ENCODE measurements at regions not wholly inside any gene's neighbourhood (a gene's known extent, or its start where the extent isn't known, plus 50 kb on each side); places are given as distances from the start of the nearest gene placed in this dataset.
A peak's percentile ranks its signal among the peaks of the same experiment; 100 is the strongest.
"Not testable (repeated sequence)": the region's sequence is repeated elsewhere in the genome, so short reads cannot be mapped to it uniquely, and the experiment has no call there.

DNA sequence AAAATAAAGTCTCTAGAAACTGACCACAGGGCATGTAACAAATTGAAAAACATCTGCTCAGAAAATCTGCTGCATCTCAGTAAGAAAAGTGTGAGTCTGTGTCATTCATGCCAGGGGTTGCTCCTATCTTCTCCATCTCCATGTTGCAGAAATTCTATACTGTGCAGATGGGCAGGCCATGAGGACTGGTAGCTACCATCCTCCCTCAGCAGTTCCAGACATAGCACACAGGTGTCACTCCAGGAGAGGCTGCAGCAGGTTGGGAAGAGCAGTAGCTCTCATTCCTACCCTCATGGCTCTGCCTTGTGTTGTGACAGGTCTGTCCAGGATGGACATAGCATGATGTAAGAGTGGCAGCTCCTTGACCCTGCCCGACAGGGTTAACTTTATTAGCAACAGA is 173.4 kb downstream of the NDUFS4 start:
- DNase-seq (ENCODE audit: low spot score) = no peak

DNA sequence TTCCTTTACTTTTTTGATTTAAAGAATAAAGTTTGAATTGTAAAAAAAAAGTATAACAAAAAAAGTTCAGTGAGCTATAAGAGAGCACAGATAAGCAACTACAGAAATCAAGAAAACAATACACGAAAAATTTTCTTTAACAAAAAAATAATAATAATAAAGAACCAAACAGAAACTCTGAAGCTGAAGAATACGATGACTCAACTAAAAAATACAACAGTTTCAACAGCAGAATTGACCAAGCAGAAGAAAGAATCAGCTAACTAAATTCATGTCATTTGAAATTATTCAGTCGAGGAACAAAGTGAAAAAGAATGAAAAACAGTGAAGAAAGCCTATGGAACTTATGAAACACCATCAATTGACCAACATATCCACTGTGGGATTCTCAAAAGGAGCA is 177.7 kb downstream of the NDUFS4 start:
- DNase-seq (ENCODE audit: low spot score) = no peak

GRCh38 chr5:53739111-53739510 is 178.7 kb downstream of the NDUFS4 start:
- no peak for DNase-seq (ENCODE audit: low spot score)

DNA sequence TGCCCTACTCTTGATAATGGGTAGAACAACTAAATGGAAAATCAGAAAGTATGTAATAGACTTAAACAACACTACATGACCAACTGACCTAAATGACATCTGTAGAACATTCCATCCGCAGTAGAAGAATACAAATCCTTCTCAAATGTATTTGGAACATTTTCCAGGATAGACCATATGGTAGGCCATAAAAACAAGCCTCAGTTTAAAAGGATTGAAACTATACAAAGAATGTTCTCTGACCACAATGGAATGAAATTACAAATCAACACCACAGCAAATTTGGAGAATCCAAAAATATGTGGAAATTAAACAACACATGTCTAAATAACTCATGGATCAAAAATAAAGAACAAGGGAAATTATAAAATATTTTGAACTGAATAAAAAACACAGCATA is 189.2 kb downstream of the NDUFS4 start:
- DNase-seq (ENCODE audit: low spot score) = no peak

DNA sequence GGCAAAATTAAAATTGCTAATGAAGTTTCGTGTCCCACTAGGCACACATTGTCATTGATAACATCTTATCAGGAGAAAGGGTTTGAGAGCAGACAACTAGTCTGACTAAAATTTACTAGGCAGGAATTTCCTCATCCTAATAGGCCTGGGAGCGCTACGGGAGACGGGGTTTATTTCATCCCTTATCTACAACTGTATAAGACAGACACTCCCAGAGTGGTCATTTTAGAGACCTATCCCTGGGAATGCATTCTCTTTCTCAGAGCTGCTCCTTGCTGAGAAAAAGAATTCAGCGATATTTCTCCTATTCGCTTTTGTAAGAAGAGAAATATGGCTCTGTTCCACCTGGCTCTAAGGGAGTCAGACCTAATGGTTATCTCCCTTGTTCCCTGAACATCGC is 191.8 kb downstream of the NDUFS4 start:
- not testable (repeated sequence) for DNase-seq (ENCODE audit: low spot score)

DNA sequence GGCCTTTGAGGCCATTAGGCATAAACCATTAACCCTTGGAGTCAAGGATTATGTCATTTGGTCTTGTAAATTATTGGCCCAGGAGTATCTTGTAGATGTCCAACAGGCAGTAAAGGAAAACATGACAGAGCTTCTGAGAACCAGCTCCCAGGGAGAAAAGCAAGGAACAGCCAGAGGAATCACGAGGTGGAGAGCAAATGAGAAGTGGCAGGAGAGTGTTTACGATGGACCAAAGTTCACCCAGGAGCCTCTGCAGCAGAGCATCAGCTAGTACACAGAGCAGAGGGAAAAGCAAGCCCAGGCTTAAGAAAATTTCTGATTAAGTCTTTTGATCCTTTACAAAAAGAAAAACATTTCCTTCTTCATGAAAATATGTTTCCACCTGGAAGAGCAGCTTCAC is 206.2 kb downstream of the NDUFS4 start:
- DNase-seq (ENCODE audit: low spot score) = no peak

DNA sequence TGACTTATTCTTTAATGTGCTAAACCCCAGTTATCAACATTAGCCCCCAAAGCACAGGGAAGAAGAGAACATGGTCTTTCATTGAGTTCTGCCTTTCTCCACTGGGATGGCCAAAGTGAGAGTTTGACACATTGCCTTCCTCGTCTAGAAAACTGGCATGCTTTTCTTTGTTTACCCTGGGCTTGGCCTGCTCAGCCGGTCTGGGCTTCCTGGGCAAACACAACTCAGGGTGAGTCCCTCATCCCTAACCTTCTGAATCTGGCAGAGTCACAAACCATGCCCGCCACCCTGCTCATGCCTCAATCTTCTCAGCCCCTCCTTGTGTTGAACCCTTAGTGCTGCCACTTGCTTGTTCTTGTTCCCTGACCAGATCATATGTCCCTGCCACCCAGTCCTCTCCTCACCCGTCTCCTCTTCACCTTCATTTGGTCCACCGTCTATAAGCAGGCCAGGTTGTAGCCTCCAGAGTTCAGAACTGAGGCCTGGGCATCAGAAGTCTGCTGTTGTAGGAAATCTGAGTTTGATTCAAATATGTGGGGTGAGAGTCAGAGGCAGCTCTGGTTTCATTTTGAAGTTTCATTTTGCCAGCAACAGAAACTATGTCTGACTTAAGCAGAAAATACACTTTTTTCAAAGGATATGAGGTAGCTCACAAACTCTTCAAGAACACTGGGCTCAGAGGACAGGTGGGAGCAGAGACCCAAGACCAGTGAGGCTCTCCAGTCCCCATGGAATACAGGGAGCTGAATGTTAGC is 217.6 kb downstream of the NDUFS4 start:
- DNase-seq (ENCODE audit: low spot score) = no peak

DNA sequence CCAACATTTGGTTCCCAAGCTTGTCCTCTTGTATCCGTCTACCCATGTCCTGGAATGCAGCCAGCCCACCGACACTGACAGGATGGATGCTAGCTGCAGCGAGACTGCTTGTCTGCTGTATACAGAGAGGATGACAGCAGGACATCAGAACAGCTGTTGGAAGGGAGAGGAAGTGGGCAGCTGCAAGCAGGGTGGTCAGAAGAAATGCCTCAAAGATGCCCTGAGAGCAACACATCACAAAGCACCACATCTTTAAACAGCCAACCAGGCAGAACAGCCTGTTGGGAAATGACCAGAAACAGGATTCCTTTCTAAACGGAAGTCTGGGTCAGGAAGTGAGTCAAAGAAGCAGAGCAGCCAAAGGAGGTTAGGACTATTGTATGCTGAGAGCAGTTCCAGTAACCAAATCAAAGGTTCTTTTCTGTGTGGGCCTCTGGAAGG is 219.1 kb downstream of the NDUFS4 start:
- DNase-seq (ENCODE audit: low spot score) = peak; percentile 7

DNA sequence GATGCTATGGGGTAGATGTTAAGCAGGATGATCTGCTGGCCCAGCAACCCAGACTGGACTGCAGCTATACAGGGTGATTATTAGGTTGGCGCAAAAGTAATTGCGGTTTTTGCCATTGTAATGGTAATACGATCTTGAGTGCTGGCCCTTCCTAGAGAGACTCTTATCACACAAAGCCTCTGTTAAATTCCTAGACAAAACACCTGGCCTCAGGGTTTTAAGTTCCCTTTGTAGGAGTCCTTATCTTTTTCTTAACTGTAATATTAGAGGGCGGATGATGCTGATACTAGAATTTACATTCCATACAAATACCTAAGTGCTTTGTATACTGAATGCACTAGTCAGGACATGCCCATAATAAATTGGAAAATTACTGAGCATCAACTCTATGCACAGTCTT is 222.2 kb downstream of the NDUFS4 start:
- DNase-seq (ENCODE audit: low spot score) = no peak

GRCh38 chr5:53783624-53784228 is 223.3 kb downstream of the NDUFS4 start:
- no peak for DNase-seq (ENCODE audit: low spot score)

GRCh38 chr5:53784596-53784995 is 224.2 kb downstream of the NDUFS4 start:
- no peak for DNase-seq (ENCODE audit: low spot score)

DNA sequence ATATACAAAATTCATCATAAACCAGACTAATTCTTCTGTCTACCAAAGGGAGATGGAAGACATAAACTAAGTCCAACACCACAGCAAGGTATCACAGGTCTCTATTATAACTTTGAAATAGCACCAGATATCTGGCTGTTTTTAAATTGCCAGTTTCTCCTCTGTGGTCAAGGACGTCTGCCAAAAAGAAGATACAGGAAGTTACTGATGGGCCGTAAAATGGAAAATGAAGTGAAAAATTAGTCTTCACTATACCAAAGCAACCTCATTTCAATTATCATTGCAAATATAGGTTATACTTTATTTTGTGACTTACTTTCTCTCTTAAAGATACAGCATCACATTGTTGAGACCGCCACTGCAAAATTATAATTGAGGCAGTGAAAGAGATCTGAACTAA is 225.5 kb downstream of the NDUFS4 start:
- DNase-seq (ENCODE audit: low spot score) = no peak

- no peak for DNase-seq (ENCODE audit: low spot score)
Observed at GRCh38 chr5:53790026-53790425, 229.6 kb downstream of the NDUFS4 start.

GRCh38 chr5:53792338-53792737 is 231.9 kb downstream of the NDUFS4 start:
- DNase-seq (ENCODE audit: low spot score) = no peak

DNA sequence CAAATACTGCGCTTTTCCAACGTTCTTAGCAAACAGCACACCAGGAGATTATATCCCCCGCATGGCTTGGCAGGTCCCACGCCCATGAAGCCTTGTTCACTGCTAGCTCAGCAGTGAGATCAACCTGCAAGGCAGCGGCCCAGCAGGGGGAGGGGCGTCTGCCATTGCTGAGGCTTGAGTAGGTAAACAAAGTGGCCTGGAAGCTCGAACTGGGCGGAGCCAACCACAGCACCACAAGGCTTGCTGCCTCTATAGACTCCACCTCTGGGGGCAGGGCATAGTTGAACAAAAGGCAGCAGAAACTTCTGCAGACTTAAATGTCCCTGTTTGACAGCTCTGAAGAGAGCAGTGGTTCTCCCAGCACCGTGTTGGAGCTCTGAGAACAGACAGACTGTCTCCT is 239.2 kb downstream of the NDUFS4 start:
- DNase-seq (ENCODE audit: low spot score) = not testable (repeated sequence)

GRCh38 chr5:53808392-53808791 is 248.0 kb downstream of the NDUFS4 start:
- not testable (repeated sequence) for DNase-seq (ENCODE audit: low spot score)

DNA sequence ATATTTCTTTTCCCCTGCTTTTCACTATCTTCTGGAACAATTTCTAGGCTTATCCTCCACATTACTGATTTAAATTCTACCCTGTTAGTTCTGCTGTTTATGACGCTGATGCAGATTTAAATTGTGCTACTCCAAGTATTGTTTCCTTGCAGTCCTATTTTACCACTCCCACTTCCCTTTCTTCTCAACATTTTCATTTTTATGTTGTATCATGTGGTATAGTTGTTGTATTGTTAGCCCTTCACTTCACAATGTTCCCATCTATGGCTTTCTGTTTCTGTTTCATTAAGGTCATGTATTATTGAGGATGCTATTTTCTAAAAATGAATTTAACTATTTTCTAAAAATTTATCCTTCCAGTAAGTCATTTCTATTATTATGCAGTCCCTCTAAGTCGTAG is 254.4 kb downstream of the NDUFS4 start:
- no peak for DNase-seq (ENCODE audit: low spot score)

GRCh38 chr5:53815471-53815870 is 255.0 kb downstream of the NDUFS4 start:
- DNase-seq (ENCODE audit: low spot score) = no peak

DNA sequence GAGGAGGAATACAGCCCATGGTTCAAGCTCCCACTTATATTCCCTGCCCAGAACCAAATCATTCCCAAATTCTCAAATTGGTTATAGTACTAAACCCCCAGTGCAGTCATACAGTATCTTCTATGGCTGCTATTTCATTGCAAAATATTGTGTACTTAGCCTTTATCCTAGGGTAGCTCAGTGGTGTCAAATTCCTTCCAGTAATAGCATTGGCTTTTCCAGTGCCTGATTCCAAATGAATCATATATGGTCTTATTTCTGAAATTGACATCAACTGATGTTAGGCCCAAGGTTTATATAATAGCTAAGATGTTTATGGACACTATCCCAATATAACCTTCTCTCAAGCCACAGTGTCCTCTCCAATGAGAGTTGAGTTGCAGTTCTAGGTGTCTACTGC is 256.7 kb downstream of the NDUFS4 start:
- no peak for DNase-seq (ENCODE audit: low spot score)

- DNase-seq (ENCODE audit: low spot score) = no peak
Observed at GRCh38 chr5:53819482-53819881, 259.0 kb downstream of the NDUFS4 start.

DNA sequence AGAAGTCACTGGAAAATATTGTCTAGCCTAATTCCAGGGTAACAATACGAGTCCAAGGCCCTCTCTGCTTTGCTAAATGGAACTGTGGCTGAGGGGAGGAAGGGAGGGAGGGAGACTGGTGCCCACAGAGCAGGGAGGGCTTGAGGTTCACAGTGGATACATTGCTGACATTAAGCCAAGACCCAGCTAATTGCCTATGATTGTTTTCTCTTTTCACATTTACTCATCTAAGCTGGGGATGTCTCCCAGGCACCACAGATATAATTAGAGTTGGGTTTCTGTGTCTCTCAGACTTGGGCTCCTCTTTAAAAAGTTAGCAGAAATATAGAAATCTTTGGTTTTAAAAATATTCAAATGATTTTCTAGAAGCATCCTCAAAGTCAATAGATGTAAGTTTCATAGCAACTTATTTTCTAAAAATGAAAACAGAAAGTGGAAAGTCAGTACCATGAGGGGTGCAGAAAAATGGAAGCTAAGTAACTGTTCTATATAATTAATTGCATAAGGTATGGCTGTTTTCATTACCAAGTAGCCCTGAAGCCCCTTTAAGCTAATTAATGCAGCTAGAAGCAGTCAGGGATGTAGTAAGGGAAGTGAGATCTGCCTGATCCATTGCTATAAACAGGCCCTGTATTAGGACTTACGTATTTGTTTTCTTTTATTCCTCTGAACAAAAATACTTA is 259.8 kb downstream of the NDUFS4 start:
- no peak for DNase-seq (ENCODE audit: low spot score)

DNA sequence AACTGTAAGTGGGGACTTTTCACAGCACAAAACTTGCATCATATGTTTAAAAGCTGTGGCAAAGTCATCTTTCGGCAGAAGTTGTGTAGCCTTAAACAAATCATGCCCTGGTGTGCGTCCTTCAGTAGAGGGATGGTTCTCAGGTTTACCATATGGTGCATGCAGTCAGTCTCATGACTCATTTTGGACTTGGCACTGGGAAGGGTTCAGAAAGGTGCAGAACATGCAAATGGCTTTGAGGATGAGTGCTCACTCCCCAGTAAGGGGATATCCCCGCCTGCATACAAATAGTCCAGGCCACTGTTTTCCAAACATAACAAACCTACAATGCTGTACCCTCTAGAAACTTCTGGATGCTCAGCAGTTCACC is 260.3 kb downstream of the NDUFS4 start:
- DNase-seq (ENCODE audit: low spot score) = no peak

GRCh38 chr5:53825016-53825415 is 264.6 kb downstream of the NDUFS4 start:
- no peak for DNase-seq (ENCODE audit: low spot score)

Data from Ammon's horn (tissue), 1 donor.